IgD-negative memory B cell (primary cell): ENCODE measurements at regions not wholly inside any gene's neighbourhood (a gene's known extent, or its start where the extent isn't known, plus 50 kb on each side); places are given as distances from the start of the nearest gene placed in this dataset.

Experiments used
- H3K27ac Mint-ChIP-seq, 3 donors: one replicate each; pipeline ENCODE4 v1.8.0; 2020 to 2022; ENCODE audit warnings: mild to moderate bottlenecking in 3 of 3, mixed read lengths in 3 of 3, moderate library complexity in 1 of 3
- H3K27me3 Mint-ChIP-seq: one replicate; pipeline ENCODE4 v1.8.0; 2021; ENCODE audit warnings: mixed read lengths
- H3K36me3 Mint-ChIP-seq: one replicate; pipeline ENCODE4 v1.8.0; 2020; ENCODE audit warnings: mild to moderate bottlenecking, mixed read lengths
- H3K4me1 Mint-ChIP-seq, 3 donors: one replicate each; pipeline ENCODE4 v1.8.0; 2020 to 2022; ENCODE audit warnings: mixed read lengths in 3 of 3, mild to moderate bottlenecking in 1 of 3
- H3K4me3 Mint-ChIP-seq, 4 donors: one replicate each; pipeline ENCODE4 v1.8.0; 2020 to 2022; ENCODE audit warnings: mild to moderate bottlenecking in 4 of 4, mixed read lengths in 4 of 4, moderate library complexity in 3 of 4
- H3K9me3 Mint-ChIP-seq, 3 donors: one replicate each; pipeline ENCODE4 v1.8.0; 2020 to 2021; ENCODE audit warnings: mixed read lengths in 3 of 3, mild to moderate bottlenecking in 1 of 3

DNA sequence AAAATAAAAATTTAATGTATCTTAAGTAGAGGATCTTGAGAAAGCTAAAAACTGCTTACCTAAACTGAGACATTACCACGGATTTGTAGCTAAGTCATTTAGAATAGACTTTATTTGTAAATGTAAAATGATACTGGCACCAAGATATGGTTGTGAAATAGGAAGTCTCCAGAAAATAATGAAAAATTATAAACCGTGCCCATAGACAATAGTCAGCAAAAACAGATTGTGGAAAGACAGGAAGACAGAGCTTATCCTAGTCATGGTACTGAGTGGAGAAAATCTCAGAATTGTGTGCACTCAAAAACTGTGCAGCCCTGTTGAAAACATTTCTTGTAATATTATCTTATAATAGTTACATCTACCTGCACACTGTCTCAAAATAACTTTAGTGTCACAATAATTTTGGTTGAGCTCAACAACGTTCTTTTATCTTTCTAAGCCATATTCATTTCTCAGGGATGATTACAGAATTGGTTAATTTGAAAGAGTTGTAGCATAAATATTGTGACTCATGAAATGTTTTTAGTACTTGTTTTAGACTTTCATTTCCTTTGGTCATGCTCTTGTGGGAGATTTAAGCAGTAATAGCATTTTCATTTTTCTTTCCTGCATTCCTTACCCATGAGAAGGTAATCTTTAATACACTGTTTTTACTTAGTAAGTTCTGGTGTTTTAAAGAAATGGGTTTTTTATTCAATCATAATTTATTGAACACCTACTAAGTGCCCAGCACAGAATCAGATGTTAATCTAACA is 174.5 kb downstream of the SOX4 start:
- H3K4me1 Mint-ChIP-seq: no peaks in the 10 kb centered on the region
- H3K36me3 Mint-ChIP-seq: no peaks in the 10 kb centered on the region
- peaks cover 2% of the 10 kb centered on the region for H3K27me3 Mint-ChIP-seq
- peaks cover 0 to 3% (median 0%) of the 10 kb centered on the region in 3 donors for H3K9me3 Mint-ChIP-seq
- no peak overlapping the region for H3K27ac Mint-ChIP-seq
- no peak overlapping the region for H3K4me3 Mint-ChIP-seq

DNA sequence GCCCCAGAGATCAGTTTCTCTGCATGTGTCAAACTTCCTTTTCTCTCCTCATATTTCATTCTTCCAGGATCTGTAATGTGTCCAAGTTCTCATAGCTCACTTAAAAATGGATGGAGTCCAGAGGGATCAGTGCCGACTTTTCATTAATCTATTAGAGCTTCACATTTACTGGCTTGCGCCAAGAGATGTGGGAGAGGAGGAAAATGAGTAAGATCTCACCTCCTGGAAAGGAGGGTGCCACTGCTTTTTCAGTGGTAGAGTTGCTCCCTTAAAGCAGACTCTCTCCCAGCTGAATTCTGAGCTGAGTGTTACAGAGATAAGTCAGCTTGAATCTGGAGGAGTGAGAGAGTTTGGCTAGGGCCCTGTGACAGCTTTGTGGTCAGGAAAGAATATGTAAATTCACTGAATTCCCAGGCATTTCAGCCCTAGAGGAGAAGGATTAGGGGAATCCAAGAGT is 175.9 kb downstream of the SOX4 start:
- Mint-ChIP-seq H3K27ac (no peak overlapping the region), H3K4me1 (no peaks in the 10 kb centered on the region), H3K27me3 (peaks cover 2% of the 10 kb centered on the region), H3K36me3 (no peaks in the 10 kb centered on the region), H3K4me3 (no peak overlapping the region), H3K9me3 (peaks cover 0 to 3% (median 0%) of the 10 kb centered on the region in 3 donors)

DNA sequence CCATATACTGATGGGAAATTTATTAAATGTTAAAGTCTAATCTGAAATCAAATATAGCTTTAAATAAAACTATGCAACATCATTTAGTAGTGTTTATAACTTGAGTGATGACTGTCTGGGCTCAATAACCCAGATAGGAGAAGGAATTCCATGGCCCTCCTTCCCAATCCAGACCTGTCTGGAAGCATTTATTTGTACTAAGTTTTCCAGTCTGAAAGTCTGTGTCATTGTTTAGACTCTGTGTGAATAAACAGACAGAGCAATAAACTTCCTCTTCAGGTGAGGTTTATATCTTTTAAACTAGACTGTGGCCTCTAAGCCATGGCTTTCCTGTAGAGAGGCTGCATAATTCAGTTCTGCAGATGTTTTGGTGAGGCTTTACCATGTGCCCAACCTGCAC is 176.4 kb downstream of the SOX4 start:
- Mint-ChIP-seq H3K4me1 (no peaks in the 10 kb centered on the region), H3K9me3 (peaks cover 0 to 6% (median 0%) of the 10 kb centered on the region in 3 donors), H3K36me3 (no peaks in the 10 kb centered on the region), H3K27me3 (peaks cover 2% of the 10 kb centered on the region), H3K27ac (no peak overlapping the region), H3K4me3 (no peak overlapping the region)

GRCh38 chr6:21771626-21772320 is 178.2 kb downstream of the SOX4 start:
- Mint-ChIP-seq H3K4me3 (no peak overlapping the region), H3K4me1 (no peaks in the 10 kb centered on the region), H3K36me3 (no peaks in the 10 kb centered on the region), H3K9me3 (peaks cover 0 to 6% (median 0%) of the 10 kb centered on the region in 3 donors), H3K27me3 (no peaks in the 10 kb centered on the region), H3K27ac (no peak overlapping the region)

DNA sequence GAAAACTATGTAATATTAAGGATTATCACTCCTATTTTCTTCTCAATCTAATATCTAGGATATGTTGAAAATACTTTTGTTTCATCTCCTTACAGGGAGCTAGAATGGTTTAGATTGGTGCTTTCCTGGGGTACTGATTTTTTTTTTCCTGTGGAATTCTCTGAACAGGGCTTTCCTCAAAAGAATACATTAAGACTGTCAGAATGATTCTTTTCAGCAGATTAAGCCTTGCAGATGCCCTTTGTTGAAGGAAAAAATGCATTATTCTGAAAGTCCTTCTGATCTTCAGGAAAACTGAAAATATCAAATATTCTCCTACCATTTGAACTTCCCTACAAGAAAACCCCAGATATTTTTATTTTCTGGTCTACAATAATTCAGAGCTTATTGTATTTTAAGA is 178.9 kb downstream of the SOX4 start:
- Mint-ChIP-seq H3K36me3 (no peaks in the 10 kb centered on the region), H3K9me3 (peaks cover 0 to 6% (median 1%) of the 10 kb centered on the region in 3 donors), H3K27ac (no peak overlapping the region), H3K4me3 (no peak overlapping the region), H3K4me1 (no peaks in the 10 kb centered on the region), H3K27me3 (no peaks in the 10 kb centered on the region)

GRCh38 chr6:21772884-21773575 is 179.5 kb downstream of the SOX4 start:
- Mint-ChIP-seq H3K4me3 (no peak overlapping the region), H3K4me1 (no peaks in the 10 kb centered on the region), H3K9me3 (peaks cover 0 to 6% (median 1%) of the 10 kb centered on the region in 3 donors), H3K27me3 (no peaks in the 10 kb centered on the region), H3K36me3 (no peaks in the 10 kb centered on the region), H3K27ac (no peak overlapping the region)

- Mint-ChIP-seq H3K27me3 (no peaks in the 10 kb centered on the region), H3K4me3 (no peak overlapping the region), H3K9me3 (peaks cover 0 to 6% (median 1%) of the 10 kb centered on the region in 3 donors), H3K27ac (no peak overlapping the region), H3K36me3 (no peaks in the 10 kb centered on the region), H3K4me1 (no peaks in the 10 kb centered on the region)
Measured at GRCh38 chr6:21773576-21773968, 180.0 kb downstream of the SOX4 start.

DNA sequence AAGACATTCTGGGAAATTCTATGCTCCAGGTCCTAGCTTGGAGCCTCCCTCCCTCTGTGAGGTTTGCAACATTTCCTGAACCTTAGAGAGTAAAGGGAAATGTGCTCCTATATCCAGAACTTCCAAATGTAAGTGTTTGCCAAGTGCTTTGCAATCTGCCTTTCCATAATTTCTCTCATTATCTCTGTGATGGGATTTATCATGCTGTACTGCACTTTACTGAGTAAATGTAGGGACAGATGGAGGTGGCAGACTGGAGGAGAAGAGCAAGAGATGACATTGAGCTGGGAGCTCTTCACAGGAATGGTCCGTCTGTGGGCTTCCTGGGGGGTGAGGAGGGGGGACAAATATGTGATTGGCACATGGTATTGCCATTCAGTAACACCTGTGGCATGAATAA is 184.3 kb downstream of the SOX4 start:
- Mint-ChIP-seq H3K4me3 (no peak overlapping the region), H3K27ac (no peak overlapping the region), H3K9me3 (peaks cover 0 to 2% (median 1%) of the 10 kb centered on the region in 3 donors)

GRCh38 chr6:21780141-21780540 is 186.6 kb downstream of the SOX4 start:
- Mint-ChIP-seq H3K4me3 (no peak overlapping the region), H3K4me1 (no peaks in the 10 kb centered on the region), H3K9me3 (peaks cover 0 to 1% (median 0%) of the 10 kb centered on the region in 3 donors), H3K36me3 (no peaks in the 10 kb centered on the region), H3K27ac (no peak overlapping the region), H3K27me3 (peaks cover 1% of the 10 kb centered on the region)

More for the DNA sequence above, 184.3 kb downstream of the SOX4 start:
- no peaks in the 10 kb centered on the region for H3K36me3 Mint-ChIP-seq
- peaks cover 1% of the 10 kb centered on the region for H3K27me3 Mint-ChIP-seq
- H3K4me1 Mint-ChIP-seq: no peaks in the 10 kb centered on the region

- H3K27ac Mint-ChIP-seq: no peak overlapping the region
- no peak overlapping the region for H3K4me3 Mint-ChIP-seq
- H3K36me3 Mint-ChIP-seq: no peaks in the 10 kb centered on the region
- H3K4me1 Mint-ChIP-seq: no peaks in the 10 kb centered on the region
- peaks cover 1% of the 10 kb centered on the region for H3K27me3 Mint-ChIP-seq
- peaks cover 0 to 1% (median 0%) of the 10 kb centered on the region in 3 donors for H3K9me3 Mint-ChIP-seq
Measured at GRCh38 chr6:21780679-21781078, 187.1 kb downstream of the SOX4 start.

DNA sequence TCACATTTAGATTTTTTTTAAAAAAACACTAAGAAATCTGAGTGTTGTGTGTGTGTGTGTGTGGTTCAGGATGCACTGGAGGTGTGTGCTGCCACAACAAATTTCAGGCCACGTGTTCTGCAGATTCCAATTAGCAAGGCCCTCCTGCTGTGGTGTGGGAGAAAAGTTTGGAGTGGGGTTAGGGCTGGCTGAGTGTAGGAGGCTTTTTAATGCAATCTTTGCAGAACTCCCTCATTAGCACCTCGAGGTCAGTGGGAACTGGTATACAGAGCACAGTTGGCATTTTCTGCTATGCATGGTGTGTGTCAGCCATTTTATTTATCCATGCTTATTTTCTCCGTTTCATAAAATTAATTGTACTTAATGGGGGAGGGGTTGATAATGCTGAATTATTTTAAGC is 187.6 kb downstream of the SOX4 start:
- Mint-ChIP-seq H3K4me1 (no peaks in the 10 kb centered on the region), H3K36me3 (no peaks in the 10 kb centered on the region), H3K4me3 (no peak overlapping the region), H3K27me3 (peaks cover 1% of the 10 kb centered on the region), H3K9me3 (peaks cover 0 to 1% (median 0%) of the 10 kb centered on the region in 3 donors), H3K27ac (no peak overlapping the region)

DNA sequence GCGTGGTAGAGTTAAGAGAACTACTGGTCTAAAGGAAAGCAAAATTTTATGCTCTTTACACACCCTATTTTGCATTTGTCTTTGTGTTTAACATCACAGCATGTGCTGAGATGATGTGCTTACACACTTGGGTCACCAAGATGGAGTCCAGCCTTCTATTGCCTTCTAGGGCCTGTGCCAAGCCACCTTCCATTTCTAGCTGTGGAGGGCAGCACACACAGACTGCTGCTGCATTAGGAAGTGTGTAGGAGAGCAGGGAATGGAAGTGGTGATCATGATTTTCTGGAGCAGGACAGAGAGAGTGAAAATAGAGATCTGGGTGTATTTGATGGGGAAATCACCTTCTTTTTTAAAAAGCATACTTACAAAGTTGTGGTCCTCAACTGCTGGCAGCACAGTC is 191.6 kb downstream of the SOX4 start:
- no peaks in the 10 kb centered on the region for H3K36me3 Mint-ChIP-seq

DNA sequence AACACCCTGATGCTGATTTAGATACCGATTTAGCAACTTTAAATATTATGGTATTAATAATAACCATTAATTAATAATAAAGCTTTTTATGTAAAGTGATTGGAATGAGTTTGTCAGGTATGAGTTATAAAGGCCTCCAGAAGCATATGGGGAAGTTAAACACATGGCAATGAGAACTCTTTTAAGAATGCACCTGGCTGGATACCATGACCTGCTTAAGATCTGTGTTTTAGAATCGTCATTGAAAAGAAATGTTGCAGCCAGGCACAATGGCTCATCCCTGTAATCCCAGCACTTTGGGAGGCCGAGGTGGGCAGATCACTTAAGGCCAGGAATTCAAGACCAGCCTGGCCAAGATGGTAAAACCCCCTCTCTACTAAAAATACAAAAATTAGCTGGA is 197.5 kb downstream of the SOX4 start:
- Mint-ChIP-seq H3K9me3 (peaks cover 0 to 3% (median 1%) of the 10 kb centered on the region in 3 donors), H3K4me1 (no peaks in the 10 kb centered on the region), H3K36me3 (no peaks in the 10 kb centered on the region), H3K27me3 (no peaks in the 10 kb centered on the region), H3K27ac (no peak overlapping the region), H3K4me3 (no peak overlapping the region)

More for the DNA sequence above, 191.6 kb downstream of the SOX4 start:
- Mint-ChIP-seq H3K27ac (peak overlapping the region in 1 of 3 donors; percentile 25), H3K9me3 (peaks cover 0 to 3% (median 1%) of the 10 kb centered on the region in 3 donors), H3K27me3 (peaks cover 1% of the 10 kb centered on the region), H3K4me1 (no peaks in the 10 kb centered on the region), H3K4me3 (no peak overlapping the region)

DNA sequence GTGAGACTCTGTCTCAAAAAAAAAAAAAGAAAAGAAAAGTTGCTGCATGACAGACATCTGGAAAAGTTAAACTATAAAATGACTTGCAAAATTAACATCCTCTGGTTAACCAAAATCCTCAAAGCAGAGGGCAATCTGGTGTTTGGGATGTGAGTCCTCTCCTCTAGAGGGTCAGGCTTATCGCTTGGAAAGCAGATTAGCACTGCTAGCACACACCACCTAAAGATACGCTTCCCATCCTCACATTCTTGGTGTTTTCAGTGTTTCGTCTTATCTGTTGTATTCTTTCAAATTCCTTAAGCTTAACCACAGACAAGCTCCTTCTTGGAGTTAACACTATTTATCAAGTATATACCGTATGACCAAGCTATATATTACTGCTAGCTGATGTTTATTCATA is 198.0 kb downstream of the SOX4 start:
- Mint-ChIP-seq H3K9me3 (peaks cover 0 to 3% (median 1%) of the 10 kb centered on the region in 3 donors), H3K36me3 (no peaks in the 10 kb centered on the region), H3K4me3 (no peak overlapping the region), H3K4me1 (no peaks in the 10 kb centered on the region), H3K27me3 (no peaks in the 10 kb centered on the region), H3K27ac (no peak overlapping the region)

- Mint-ChIP-seq H3K27me3 (no peaks in the 10 kb centered on the region), H3K9me3 (peaks cover 0 to 3% (median 1%) of the 10 kb centered on the region in 3 donors), H3K4me1 (no peaks in the 10 kb centered on the region), H3K4me3 (no peak overlapping the region), H3K27ac (no peak overlapping the region), H3K36me3 (no peaks in the 10 kb centered on the region)
Measured at GRCh38 chr6:21792177-21792576, 198.6 kb downstream of the SOX4 start.
